A673 (cell line): ENCODE measurements at regions not wholly inside any gene's neighbourhood (a gene's known extent, or its start where the extent isn't known, plus 50 kb on each side); places are given as distances from the start of the nearest gene placed in this dataset.

Experiments used
- BruUV-seq: library from RNA; stranded (reverse); fragments of 400-500 nt; replicated peaks from 2 replicates; lab custom pipeline; 2021; lab: Mats Ljungman, UMichigan
- CTCF ChIA-PET: fragments of 300-600 bp; sonication (Branson Sonifier 250); formaldehyde crosslinking; loops from one replicate; lab custom pipeline; 2022; ENCODE audit warnings: antibody characterized with exemption; lab: Charles Lee
- POLR2A ChIA-PET: fragments of 300-600 bp; sonication (Branson Sonifier 250); formaldehyde crosslinking; loops from one replicate; lab custom pipeline; 2022; ENCODE audit warnings: antibody characterized with exemption; ENCODE audit not compliant: low non-redundant PET; lab: Charles Lee
- DNase-seq: peaks from one replicate; pipeline ENCODE4 v3.0.0-alpha.2; 2015; ENCODE audit warnings: low spot score
- H3K27ac ChIP-seq: fragments of 200-600 bp; sonication (generic); 2 replicates; pipeline ENCODE4 v1.5.1; 2016; ENCODE audit warnings: mixed run types, low read depth, mild to moderate bottlenecking, mixed read lengths, antibody characterized with exemption, low read length; ENCODE audit not compliant: poor library complexity, severe bottlenecking
- H3K27me3 ChIP-seq: fragments of 200-600 bp; sonication (generic); replicated peaks from 2 replicates; pipeline ENCODE4 v1.6.1; 2017; ENCODE audit warnings: mixed run types, low read depth, mild to moderate bottlenecking, mixed read lengths, antibody characterized with exemption, low read length; ENCODE audit not compliant: insufficient read depth, poor library complexity
- H3K36me3 ChIP-seq: fragments of 200-600 bp; sonication (generic); 2 replicates; pipeline ENCODE4 v1.6.1; 2016; ENCODE audit warnings: mixed run types, mild to moderate bottlenecking, mixed read lengths, antibody characterized with exemption, low read length; ENCODE audit not compliant: insufficient read depth, poor library complexity, severe bottlenecking
- H3K4me1 ChIP-seq: fragments of 200-600 bp; sonication (generic); 2 replicates; pipeline ENCODE4 v1.6.1; 2017; ENCODE audit warnings: mixed run types, mild to moderate bottlenecking, mixed read lengths, antibody characterized with exemption, low read length; ENCODE audit not compliant: insufficient read depth, poor library complexity, severe bottlenecking
- H3K4me3 ChIP-seq: fragments of 200-600 bp; sonication (generic); 2 replicates; pipeline ENCODE4 v1.5.1; 2016; ENCODE audit warnings: low read depth, mixed run types, mild to moderate bottlenecking, mixed read lengths, low read length; ENCODE audit not compliant: poor library complexity, severe bottlenecking
- H3K9me3 ChIP-seq: fragments of 200-600 bp; sonication (generic); 2 replicates; pipeline ENCODE4 v1.6.1; 2016; ENCODE audit warnings: mixed run types, low read depth, mild to moderate bottlenecking, mixed read lengths, antibody characterized with exemption, low read length; ENCODE audit not compliant: poor library complexity, severe bottlenecking
- EZH2 ChIP-seq: fragments of 200-600 bp; sonication (generic); IDR thresholded peaks from 2 replicates; pipeline ENCODE4 v1.6.1; 2017; ENCODE audit warnings: borderline replicate concordance, low read depth, mild to moderate bottlenecking, mixed read lengths, antibody characterized with exemption, low read length; ENCODE audit not compliant: poor library complexity, severe bottlenecking
- intact Hi-C: fragments of 100-400 bp; cut with micrococcal nuclease; formaldehyde crosslinking; loops from one replicate; pipeline ENCODE4 v1.10.0; 2022; ENCODE audit not compliant: unreplicated experiment
- TF ChIP-seq, protein P1 (sequence below): fragments of 300-800, 200-600 bp; sonication (generic); conservative IDR thresholded peaks from 2 replicates; pipeline ENCODE4 v1.5.1; 2017; ENCODE audit warnings: low read depth, mild to moderate bottlenecking, antibody characterized with exemption, low read length, moderate library complexity, mixed read lengths

DNA sequence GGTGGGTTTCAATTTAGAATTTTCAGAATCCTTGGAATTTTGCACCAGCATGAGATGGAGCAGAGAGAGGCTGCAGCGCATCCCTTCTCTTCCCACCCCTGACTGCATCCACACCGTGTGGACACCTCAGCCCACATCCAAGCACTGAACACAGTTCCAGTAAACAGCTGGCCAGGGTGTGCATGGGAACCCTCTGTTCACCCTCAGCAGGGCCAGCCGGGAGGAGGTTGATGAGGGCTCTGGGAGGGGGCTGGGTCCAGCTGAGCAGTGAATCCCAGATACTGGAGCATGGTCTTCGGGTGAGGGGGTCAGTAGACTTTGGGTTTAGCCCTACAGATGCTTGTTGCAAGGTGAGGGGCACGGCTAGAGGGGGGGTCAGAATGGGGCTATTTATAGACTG is 85.8 kb downstream of the RPLP1 start:
- H3K4me1 ChIP-seq, result peaks cover 5% of the 10 kb centered on the region

DNA sequence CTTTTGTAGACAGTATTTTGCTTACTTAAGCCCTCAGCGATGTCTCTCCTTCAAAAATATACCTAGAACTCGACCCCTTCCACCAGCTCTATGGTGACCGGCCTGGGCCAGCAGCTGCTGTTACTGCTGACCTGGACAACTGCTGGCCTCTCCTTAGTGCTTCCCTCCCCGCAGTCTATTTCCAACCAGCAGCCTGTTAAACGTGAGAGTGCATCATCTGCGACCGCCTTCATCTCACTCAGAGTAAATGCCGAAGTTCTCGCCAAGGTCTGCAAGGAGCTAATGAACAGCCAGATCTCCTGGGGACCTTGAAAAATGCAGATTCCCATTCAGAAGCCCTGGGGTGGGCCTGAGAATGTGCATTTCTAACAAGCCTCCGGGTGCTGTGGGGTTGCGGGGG is 86.7 kb downstream of the RPLP1 start:
- Histone ChIP-seq H3K4me3 (no peak overlapping the region), H3K9me3 (no peaks in the 10 kb centered on the region), H3K4me1 (no peaks in the 10 kb centered on the region), H3K36me3 (no peaks in the 10 kb centered on the region), H3K27ac (no peak overlapping the region), H3K27me3 (no peaks in the 10 kb centered on the region)
- no TSS peak for BruUV-seq
- CTCF ChIA-PET, result no interaction called here
- DNase-seq, result no peak
- TF ChIP-seq, protein P1, sequence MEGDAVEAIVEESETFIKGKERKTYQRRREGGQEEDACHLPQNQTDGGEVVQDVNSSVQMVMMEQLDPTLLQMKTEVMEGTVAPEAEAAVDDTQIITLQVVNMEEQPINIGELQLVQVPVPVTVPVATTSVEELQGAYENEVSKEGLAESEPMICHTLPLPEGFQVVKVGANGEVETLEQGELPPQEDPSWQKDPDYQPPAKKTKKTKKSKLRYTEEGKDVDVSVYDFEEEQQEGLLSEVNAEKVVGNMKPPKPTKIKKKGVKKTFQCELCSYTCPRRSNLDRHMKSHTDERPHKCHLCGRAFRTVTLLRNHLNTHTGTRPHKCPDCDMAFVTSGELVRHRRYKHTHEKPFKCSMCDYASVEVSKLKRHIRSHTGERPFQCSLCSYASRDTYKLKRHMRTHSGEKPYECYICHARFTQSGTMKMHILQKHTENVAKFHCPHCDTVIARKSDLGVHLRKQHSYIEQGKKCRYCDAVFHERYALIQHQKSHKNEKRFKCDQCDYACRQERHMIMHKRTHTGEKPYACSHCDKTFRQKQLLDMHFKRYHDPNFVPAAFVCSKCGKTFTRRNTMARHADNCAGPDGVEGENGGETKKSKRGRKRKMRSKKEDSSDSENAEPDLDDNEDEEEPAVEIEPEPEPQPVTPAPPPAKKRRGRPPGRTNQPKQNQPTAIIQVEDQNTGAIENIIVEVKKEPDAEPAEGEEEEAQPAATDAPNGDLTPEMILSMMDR, result no peak
- no peak for TF ChIP-seq EZH2
- intact Hi-C loops, result no loop called here
- POLR2A ChIA-PET, result no interaction called here

More for the DNA sequence above, 85.8 kb downstream of the RPLP1 start:
- Histone ChIP-seq H3K27me3 (no peaks in the 10 kb centered on the region), H3K27ac (no peak overlapping the region), H3K4me3 (no peak overlapping the region), H3K9me3 (no peaks in the 10 kb centered on the region), H3K36me3 (no peaks in the 10 kb centered on the region)
- TF ChIP-seq EZH2, result no peak
- TF ChIP-seq, protein P1, result no peak
- no TSS peak for BruUV-seq
- no peak for DNase-seq
- ChIA-PET CTCF (no interaction called here), POLR2A (no interaction called here)
- intact Hi-C loops, result no loop called here

DNA sequence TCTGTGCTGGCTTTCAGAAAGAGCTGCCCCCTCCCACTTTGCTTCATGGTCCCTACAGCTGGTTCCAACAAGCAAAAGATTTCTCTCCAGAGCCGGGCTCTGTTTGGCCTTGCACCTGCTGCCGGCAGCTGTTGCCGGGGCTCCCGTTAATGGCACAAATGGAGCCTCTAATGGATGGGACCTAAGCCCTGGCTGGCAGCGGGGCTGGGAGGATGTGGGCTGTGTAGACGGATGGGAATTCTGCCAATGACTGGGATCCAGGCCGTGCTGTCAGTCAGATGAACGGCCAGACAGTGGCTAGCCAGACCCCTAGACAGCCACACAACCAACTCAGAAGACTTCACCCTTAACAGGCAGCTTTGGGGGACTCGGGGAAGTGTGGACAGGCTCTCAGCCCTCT is 88.0 kb downstream of the RPLP1 start:
- TF ChIP-seq, protein P1, result no peak
- TF ChIP-seq EZH2, result no peak
- intact Hi-C loops, result no loop called here
- no peaks in the 10 kb centered on the region for H3K4me1 ChIP-seq
- no peaks in the 10 kb centered on the region for H3K36me3 ChIP-seq
- no peak for DNase-seq
- no peaks in the 10 kb centered on the region for H3K27me3 ChIP-seq
- H3K4me3 ChIP-seq, result no peak overlapping the region
- ChIA-PET CTCF (no interaction called here), POLR2A (interaction anchor here (0.6 kb wide), 1 partner anchor 68 kb away, joined by 5 read pairs; no protein-coding TSS in a partner anchor)
- BruUV-seq, result no TSS peak
- H3K9me3 ChIP-seq, result no peaks in the 10 kb centered on the region
- H3K27ac ChIP-seq, result no peak overlapping the region
